PC-9 (cell line): ENCODE measurements at regions not wholly inside any gene's neighbourhood (a gene's known extent, or its start where the extent isn't known, plus 50 kb on each side); places are given as distances from the start of the nearest gene placed in this dataset.

ENCODE experiments used
- BruUV-seq: library from RNA; stranded (reverse); fragments of 400-500 nt; replicated peaks from 2 replicates; lab custom pipeline; 2021; lab: Mats Ljungman, UMichigan
- CTCF ChIA-PET: fragments of 300-600 bp; sonication (Branson Sonifier 250); formaldehyde crosslinking; loops from one replicate; lab custom pipeline; 2022; ENCODE audit warnings: antibody characterized with exemption; lab: Charles Lee
- POLR2A ChIA-PET: fragments of 300-600 bp; sonication (Branson Sonifier 250); formaldehyde crosslinking; loops from one replicate; lab custom pipeline; 2022; ENCODE audit warnings: antibody characterized with exemption; ENCODE audit not compliant: unreplicated experiment; lab: Charles Lee
- DNase-seq, 2 experiments: peaks; one replicate each; pipeline versions ENCODE4 v3.0.0 to v3.0.0-alpha.2; 2015 to 2022; ENCODE audit warnings: mixed read lengths in 1 of 2
- H2AFZ ChIP-seq: fragments of 200-600 bp; sonication (generic); 2 replicates; pipeline ENCODE4 v1.8.1; 2017; ENCODE audit warnings: antibody characterized with exemption
- H3F3A ChIP-seq: fragments of 200-600 bp; sonication (generic); 2 replicates; pipeline ENCODE4 v1.8.1; 2017; ENCODE audit warnings: antibody characterized with exemption, mild to moderate bottlenecking, low read depth; ENCODE audit not compliant: insufficient read depth
- H3K27ac ChIP-seq: fragments of 200-600 bp; sonication (generic); 2 replicates; pipeline ENCODE4 v1.6.1; 2016; ENCODE audit warnings: mixed run types
- H3K27me3 ChIP-seq: fragments of 200-600 bp; sonication (generic); 2 replicates; pipeline ENCODE4 v1.6.1; 2016; ENCODE audit warnings: low read depth, mixed run types; ENCODE audit not compliant: insufficient read depth
- H3K36me3 ChIP-seq: fragments of 200-600 bp; sonication (generic); 2 replicates; pipeline ENCODE4 v1.6.1; 2016; ENCODE audit warnings: low read depth, mixed run types
- H3K4me1 ChIP-seq: fragments of 200-600 bp; sonication (generic); replicated peaks from 2 replicates; pipeline ENCODE4 v1.6.1; 2016; ENCODE audit warnings: mixed run types; ENCODE audit not compliant: insufficient read depth
- H3K4me2 ChIP-seq: fragments of 200-600 bp; sonication (generic); 2 replicates; pipeline ENCODE4 v1.6.1; 2017; ENCODE audit warnings: mixed run types
- H3K4me3 ChIP-seq: fragments of 200-600 bp; sonication (generic); 2 replicates; pipeline ENCODE4 v1.6.1; 2016; ENCODE audit warnings: mixed run types
- H3K79me2 ChIP-seq: fragments of 200-600 bp; sonication (generic); 2 replicates; pipeline ENCODE4 v1.6.1; 2017; ENCODE audit warnings: low read depth, mixed run types
- H3K9me2 ChIP-seq: fragments of 200-600 bp; sonication (generic); 2 replicates; pipeline ENCODE4 v1.8.1; 2017; ENCODE audit warnings: mild to moderate bottlenecking; ENCODE audit not compliant: insufficient read depth
- H3K9me3 ChIP-seq: fragments of 200-600 bp; sonication (generic); 2 replicates; pipeline ENCODE4 v1.8.1; 2016; ENCODE audit warnings: low read depth; ENCODE audit not compliant: insufficient read depth
- H4K20me1 ChIP-seq: fragments of 200-600 bp; sonication (generic); 2 replicates; pipeline ENCODE4 v1.8.1; 2017; ENCODE audit not compliant: insufficient read depth
- EZH2 ChIP-seq: fragments of 200-600 bp; sonication (generic); IDR thresholded peaks from 2 replicates; pipeline ENCODE4 v1.8.0; 2017; ENCODE audit warnings: antibody characterized with exemption, low read depth
- intact Hi-C: fragments of 100-400 bp; cut with micrococcal nuclease; formaldehyde crosslinking; loops from one replicate; pipeline ENCODE4 v1.10.0; 2022; ENCODE audit not compliant: unreplicated experiment
- TF ChIP-seq, protein P1 (sequence below): fragments of 200-600 bp; sonication (generic); conservative IDR thresholded peaks from 2 replicates; pipeline ENCODE4 v1.6.1; 2017; ENCODE audit warnings: mixed run types, antibody characterized with exemption, mild to moderate bottlenecking, moderate library complexity

DNA sequence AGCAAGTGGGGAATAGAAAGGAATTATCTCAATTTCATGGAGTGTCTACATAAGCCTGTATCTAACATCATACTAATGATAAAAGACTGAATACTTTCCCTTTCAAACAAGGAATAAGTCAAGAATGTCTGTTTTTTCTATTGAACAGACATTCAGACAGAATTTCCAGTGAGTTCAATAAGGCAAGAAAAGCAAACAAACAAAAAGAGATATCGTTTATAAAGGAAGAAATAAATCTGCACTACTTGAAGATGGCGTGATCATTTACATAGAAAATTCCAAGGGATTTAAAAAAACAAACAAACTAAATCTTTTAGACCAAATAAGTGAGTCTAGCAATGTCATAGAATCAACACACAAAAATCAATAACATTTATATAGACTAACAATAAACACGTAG lies 273.1 kb upstream of the FOXG1 start:
- Histone ChIP-seq H3K4me3 (no peak overlapping the region), H3K4me1 (no peaks in the 10 kb centered on the region), H2AFZ (no peak overlapping the region), H3K9me2 (no peaks in the 10 kb centered on the region), H3F3A (no peaks in the 10 kb centered on the region), H3K4me2 (no peak overlapping the region), H3K79me2 (no peaks in the 10 kb centered on the region), H3K27ac (0 out of 2 replicates have a peak overlapping the region, but pooled peaks have one; percentile 32), H3K36me3 (no peaks in the 10 kb centered on the region), H3K27me3 (no peaks in the 10 kb centered on the region), H3K9me3 (0 out of 2 replicates have a peak, but pooled peaks cover 2% of the 10 kb centered on the region), H4K20me1 (no peaks in the 10 kb centered on the region)
- POLR2A ChIA-PET: no interaction called here
- no peak for DNase-seq
- TF ChIP-seq EZH2: no peak
- TF ChIP-seq, protein P1, sequence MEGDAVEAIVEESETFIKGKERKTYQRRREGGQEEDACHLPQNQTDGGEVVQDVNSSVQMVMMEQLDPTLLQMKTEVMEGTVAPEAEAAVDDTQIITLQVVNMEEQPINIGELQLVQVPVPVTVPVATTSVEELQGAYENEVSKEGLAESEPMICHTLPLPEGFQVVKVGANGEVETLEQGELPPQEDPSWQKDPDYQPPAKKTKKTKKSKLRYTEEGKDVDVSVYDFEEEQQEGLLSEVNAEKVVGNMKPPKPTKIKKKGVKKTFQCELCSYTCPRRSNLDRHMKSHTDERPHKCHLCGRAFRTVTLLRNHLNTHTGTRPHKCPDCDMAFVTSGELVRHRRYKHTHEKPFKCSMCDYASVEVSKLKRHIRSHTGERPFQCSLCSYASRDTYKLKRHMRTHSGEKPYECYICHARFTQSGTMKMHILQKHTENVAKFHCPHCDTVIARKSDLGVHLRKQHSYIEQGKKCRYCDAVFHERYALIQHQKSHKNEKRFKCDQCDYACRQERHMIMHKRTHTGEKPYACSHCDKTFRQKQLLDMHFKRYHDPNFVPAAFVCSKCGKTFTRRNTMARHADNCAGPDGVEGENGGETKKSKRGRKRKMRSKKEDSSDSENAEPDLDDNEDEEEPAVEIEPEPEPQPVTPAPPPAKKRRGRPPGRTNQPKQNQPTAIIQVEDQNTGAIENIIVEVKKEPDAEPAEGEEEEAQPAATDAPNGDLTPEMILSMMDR: no peak
- intact Hi-C loops: loop anchor here (10.0 kb wide), 1 partner anchor 109 kb away; no protein-coding TSS in a partner anchor
- CTCF ChIA-PET: no interaction called here
- BruUV-seq: no TSS peak

DNA sequence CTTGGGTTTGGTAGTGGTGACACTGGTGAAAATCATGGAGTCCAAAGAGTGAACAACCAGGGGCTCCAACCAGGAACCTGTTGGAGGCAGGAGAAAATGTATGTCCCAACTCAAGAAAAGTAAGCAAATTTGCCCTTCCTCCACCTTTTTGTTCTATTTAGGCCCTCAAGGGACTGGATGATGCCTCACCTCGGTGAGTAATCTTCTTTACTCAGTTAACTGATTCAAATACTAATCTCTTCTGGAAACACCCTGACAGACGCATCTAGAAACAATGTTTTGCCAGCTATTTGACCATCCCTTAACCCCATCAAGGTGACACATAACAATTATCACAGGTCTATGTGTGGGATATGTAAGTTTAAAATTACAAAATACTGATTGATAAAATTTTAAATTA lies 272.4 kb upstream of the FOXG1 start:
- BruUV-seq: no TSS peak
- peak; percentile 2 to 56 for DNase-seq
- H3K4me2 ChIP-seq: no peak overlapping the region
- H3F3A ChIP-seq: no peaks in the 10 kb centered on the region
- intact Hi-C loops: loop anchor here (10.0 kb wide), 1 partner anchor 109 kb away; no protein-coding TSS in a partner anchor
- H3K27me3 ChIP-seq: no peaks in the 10 kb centered on the region
- H2AFZ ChIP-seq: no peak overlapping the region
- H3K27ac ChIP-seq: 0 out of 2 replicates have a peak overlapping the region, but pooled peaks have one; percentile 32
- H3K79me2 ChIP-seq: no peaks in the 10 kb centered on the region
- H3K9me3 ChIP-seq: 0 out of 2 replicates have a peak, but pooled peaks cover 2% of the 10 kb centered on the region
- no peaks in the 10 kb centered on the region for H3K36me3 ChIP-seq
- TF ChIP-seq, protein P1: no peak
- no peak for TF ChIP-seq EZH2
- no peak overlapping the region for H3K4me3 ChIP-seq
- H3K4me1 ChIP-seq: no peaks in the 10 kb centered on the region
- H3K9me2 ChIP-seq: no peaks in the 10 kb centered on the region
- ChIA-PET POLR2A (no interaction called here), CTCF (no interaction called here)
- H4K20me1 ChIP-seq: no peaks in the 10 kb centered on the region

DNA sequence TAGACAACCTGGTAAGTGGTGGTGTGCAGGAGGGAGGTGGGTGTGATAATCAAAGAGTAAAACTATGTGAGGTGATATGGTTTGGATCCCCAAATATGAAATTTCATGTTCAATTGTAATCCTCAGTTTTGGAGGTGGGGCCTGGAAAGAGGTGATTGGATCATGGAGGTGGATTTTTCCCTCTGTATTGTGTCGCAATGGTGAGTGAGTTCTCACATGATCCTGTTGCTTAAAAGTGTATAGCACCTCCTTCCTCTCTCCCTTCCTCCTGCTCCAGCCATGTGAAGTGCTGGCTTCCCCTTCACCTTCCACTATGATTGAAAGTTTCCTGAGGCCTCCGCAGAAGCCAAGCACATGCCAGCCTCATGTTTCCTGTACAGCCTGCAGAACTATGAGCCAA lies 270.2 kb upstream of the FOXG1 start:
- no peak overlapping the region for H3K4me2 ChIP-seq
- no peaks in the 10 kb centered on the region for H3K79me2 ChIP-seq
- H3K4me3 ChIP-seq: no peak overlapping the region
- H3K9me2 ChIP-seq: no peaks in the 10 kb centered on the region
- ChIA-PET CTCF (no interaction called here), POLR2A (no interaction called here)
- H2AFZ ChIP-seq: no peak overlapping the region
- no peak for DNase-seq
- H3K27me3 ChIP-seq: no peaks in the 10 kb centered on the region
- TF ChIP-seq, protein P1: no peak
- no peak for TF ChIP-seq EZH2
- intact Hi-C loops: loop anchor here (10.0 kb wide), 1 partner anchor 112 kb away; no protein-coding TSS in a partner anchor
- H3F3A ChIP-seq: no peaks in the 10 kb centered on the region
- no peaks in the 10 kb centered on the region for H3K36me3 ChIP-seq
- no peaks in the 10 kb centered on the region for H3K4me1 ChIP-seq
- no TSS peak for BruUV-seq
- H4K20me1 ChIP-seq: no peaks in the 10 kb centered on the region
- H3K27ac ChIP-seq: no peak overlapping the region
- 0 out of 2 replicates have a peak, but pooled peaks cover 2% of the 10 kb centered on the region for H3K9me3 ChIP-seq
